ENCODE measurements at regions not wholly inside any gene's neighbourhood (a gene's known extent, or its start where the extent isn't known, plus 50 kb on each side); places are given as distances from the start of the nearest gene placed in this dataset.

DNA sequence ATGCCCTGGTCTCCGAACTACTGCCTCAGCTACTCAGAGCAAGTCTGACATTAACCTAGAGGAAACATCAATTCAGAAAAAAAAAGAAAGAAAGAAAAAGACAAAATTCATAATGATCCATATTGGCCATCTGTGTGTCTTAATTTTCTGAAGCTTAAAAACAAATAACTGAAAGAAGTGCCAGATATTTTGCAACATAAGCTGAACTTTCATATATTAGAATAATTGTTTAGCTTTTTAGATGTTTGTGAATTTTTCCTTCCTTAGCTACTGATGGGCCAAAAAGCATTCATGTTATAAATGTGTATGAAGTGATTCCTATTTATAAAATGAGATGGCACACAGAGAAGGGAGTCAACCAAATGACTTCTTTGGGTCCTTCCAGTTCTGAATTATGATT is 555.0 kb upstream of the CHAC2 start:
- ATAC-seq: no peak
- peaks cover 0 to 35% (median 10%) of the 10 kb centered on the region in 9 donors for H3K4me1 ChIP-seq
- peaks cover 0 to 18% (median 0%) of the 10 kb centered on the region in 11 donors for H3K9me3 ChIP-seq
- no peaks in the 10 kb centered on the region for H3K27me3 ChIP-seq
- H3K27ac ChIP-seq: no peak overlapping the region
- TF ChIP-seq, protein P1, sequence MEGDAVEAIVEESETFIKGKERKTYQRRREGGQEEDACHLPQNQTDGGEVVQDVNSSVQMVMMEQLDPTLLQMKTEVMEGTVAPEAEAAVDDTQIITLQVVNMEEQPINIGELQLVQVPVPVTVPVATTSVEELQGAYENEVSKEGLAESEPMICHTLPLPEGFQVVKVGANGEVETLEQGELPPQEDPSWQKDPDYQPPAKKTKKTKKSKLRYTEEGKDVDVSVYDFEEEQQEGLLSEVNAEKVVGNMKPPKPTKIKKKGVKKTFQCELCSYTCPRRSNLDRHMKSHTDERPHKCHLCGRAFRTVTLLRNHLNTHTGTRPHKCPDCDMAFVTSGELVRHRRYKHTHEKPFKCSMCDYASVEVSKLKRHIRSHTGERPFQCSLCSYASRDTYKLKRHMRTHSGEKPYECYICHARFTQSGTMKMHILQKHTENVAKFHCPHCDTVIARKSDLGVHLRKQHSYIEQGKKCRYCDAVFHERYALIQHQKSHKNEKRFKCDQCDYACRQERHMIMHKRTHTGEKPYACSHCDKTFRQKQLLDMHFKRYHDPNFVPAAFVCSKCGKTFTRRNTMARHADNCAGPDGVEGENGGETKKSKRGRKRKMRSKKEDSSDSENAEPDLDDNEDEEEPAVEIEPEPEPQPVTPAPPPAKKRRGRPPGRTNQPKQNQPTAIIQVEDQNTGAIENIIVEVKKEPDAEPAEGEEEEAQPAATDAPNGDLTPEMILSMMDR (IDR thresholded peaks at IDR 0.05): no peak
- intact Hi-C loops (cut with DNase I): no loop called here
- no peak overlapping the region for H3K4me3 ChIP-seq
- DNase-seq: no peak
- 32 to 36% methylated on average over 1 of the region's 1 CpG for WGBS, 2 donors
- H3K36me3 ChIP-seq: no peaks in the 10 kb centered on the region

DNA sequence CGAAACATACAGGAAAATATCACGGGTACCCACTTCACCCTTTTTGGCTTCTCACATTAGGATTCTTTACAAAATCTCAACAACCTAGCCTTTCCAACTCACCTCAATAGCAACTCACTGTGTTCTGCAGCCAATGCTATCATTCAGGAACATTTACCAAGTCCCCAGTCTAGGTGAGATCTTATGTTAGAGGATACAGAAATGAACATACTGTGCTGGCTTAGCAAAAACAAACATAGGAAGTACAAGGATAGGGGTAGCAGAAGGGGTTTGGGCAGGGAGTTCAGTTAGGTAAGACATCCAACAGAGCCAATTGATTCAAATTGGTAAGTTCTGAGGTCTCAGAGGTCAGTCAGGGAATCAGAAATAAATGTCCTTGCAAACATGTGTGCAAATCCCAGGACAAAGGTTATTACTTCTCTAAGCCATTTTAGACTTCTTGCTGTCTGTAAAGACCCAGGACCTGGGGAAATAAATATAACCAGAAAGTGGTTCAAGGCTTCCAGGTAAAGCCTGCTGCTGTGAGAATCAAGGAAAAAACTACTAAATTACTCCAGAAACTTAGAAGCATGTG is 556.3 kb upstream of the CHAC2 start:
- H3K4me1 ChIP-seq: peaks cover 0 to 35% (median 10%) of the 10 kb centered on the region in 9 donors
- intact Hi-C loops (cut with DNase I): no loop called here
- ATAC-seq (no peak), DNase-seq (no peak)
- no peaks in the 10 kb centered on the region for H3K36me3 ChIP-seq
- H3K9me3 ChIP-seq: peaks cover 0 to 18% (median 0%) of the 10 kb centered on the region in 11 donors
- no peak overlapping the region for H3K4me3 ChIP-seq
- H3K27ac ChIP-seq: no peak overlapping the region
- WGBS, 2 donors: 85 to 91% methylated on average over 2 of the region's 2 CpGs
- no peaks in the 10 kb centered on the region for H3K27me3 ChIP-seq
- TF ChIP-seq, protein P1 (IDR thresholded peaks at IDR 0.05): no peak

DNA sequence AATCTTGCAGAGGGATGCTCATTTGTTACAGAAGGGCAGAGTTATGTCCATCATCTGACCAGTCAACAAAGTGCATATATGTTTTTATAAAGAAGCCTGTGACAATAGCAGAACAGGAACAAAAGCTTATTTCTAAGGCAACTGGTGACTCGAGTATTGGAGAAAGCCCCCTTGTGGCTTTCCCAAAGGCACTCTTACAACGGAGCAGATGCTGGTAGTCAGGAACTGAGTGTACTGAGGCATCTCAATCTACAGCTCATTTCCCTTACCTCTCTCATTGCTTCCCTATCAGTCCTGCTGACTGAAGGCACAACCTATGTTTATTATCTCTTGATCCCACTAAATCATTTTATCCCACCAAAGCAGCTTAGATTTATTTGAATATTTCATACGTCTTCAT is 557.1 kb upstream of the CHAC2 start:
- no peak overlapping the region for H3K27ac ChIP-seq
- 54 to 55% methylated on average over 3 of the region's 3 CpGs for WGBS, 2 donors
- DNase-seq (no peak), ATAC-seq (no peak)
- intact Hi-C loops (cut with DNase I): no loop called here
- TF ChIP-seq, protein P1 (IDR thresholded peaks at IDR 0.05): peak in 2 of 9 donors; percentile 3 to 21
- H3K36me3 ChIP-seq: no peaks in the 10 kb centered on the region
- peaks cover 0 to 18% (median 0%) of the 10 kb centered on the region in 11 donors for H3K9me3 ChIP-seq
- H3K27me3 ChIP-seq: no peaks in the 10 kb centered on the region
- H3K4me1 ChIP-seq: peaks cover 0 to 35% (median 10%) of the 10 kb centered on the region in 9 donors
- H3K4me3 ChIP-seq: no peak overlapping the region

DNA sequence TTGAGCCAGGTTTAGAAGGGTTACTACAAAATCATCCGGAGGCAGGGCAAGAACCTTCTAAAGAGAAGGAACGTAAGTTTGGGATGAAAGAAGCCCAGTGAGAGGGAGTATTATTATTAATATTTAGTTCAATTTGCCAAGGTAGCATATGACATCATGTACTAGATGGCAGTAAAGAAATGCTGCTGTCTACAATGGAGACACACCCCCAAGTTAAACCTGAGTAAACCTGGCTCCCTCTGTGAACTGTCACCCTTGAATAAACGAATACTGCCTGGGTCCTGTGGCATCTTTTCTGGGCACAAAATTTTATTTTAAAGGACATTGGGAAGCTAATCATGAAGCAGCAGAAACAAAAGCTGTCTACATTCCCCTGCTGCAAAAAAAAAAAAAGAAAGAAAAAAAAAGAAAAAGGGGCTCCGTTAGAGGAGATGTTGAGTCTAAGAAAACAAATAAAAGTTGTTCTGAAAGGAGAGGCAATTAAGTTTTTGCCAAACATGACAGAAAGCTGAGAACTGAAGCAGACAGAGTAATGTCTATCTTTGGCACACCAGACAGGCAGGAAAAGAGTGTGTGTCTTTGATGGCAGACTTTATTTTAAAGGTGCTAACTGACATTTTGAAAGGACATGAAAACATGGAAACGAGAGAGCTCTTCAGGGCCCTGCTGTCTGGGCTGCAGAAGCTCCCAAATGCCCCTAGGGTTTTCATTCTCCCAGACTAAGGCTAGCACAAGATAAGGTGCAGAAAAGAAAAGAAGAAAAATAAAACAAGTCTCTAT is 557.7 kb upstream of the CHAC2 start:
- no peak overlapping the region for H3K4me3 ChIP-seq
- TF ChIP-seq, protein P1 (IDR thresholded peaks at IDR 0.05): no peak
- intact Hi-C loops (cut with DNase I): loop anchor here in 2 of 10 donors (10.0 kb wide), 1 partner anchor 395 kb away; no protein-coding TSS in a partner anchor
- ATAC-seq (no peak), DNase-seq (no peak)
- 33 to 39% methylated on average over 5 of the region's 5 CpGs for whole genome bisulfite sequencing, 2 donors
- peaks cover 0 to 14% (median 0%) of the 10 kb centered on the region in 11 donors for H3K9me3 ChIP-seq
- H3K4me1 ChIP-seq: peaks cover 0 to 35% (median 10%) of the 10 kb centered on the region in 9 donors
- H3K36me3 ChIP-seq: no peaks in the 10 kb centered on the region
- no peak overlapping the region for H3K27ac ChIP-seq
- H3K27me3 ChIP-seq: no peaks in the 10 kb centered on the region
